ENCODE measurements at regions not wholly inside any gene's neighbourhood (a gene's known extent, or its start where the extent isn't known, plus 50 kb on each side); places are given as distances from the start of the nearest gene placed in this dataset.
A peak's percentile ranks its signal among the peaks of the same experiment; 100 is the strongest.

GRCh38 chr4:180745019-180745418, 1498.2 kb upstream of the TENM3 start:
- TF ChIP-seq CTCF (IDR thresholded peaks at IDR 0.05; ENCODE audit: low read depth, low read length), result no peak
- in situ Hi-C loops (cut with HindIII; ENCODE audit: low sequenced_read_pairs), result no loop called here
- H3K4me3 ChIP-seq (ENCODE audit: low read depth, low read length), result no peak overlapping the region
- DNase-seq (ENCODE audit: low read depth, low spot score), result no peak

GRCh38 chr4:180751009-180751408, 1492.2 kb upstream of the TENM3 start:
- no peak overlapping the region for H3K4me3 ChIP-seq (ENCODE audit: low read depth, low read length)
- DNase-seq (ENCODE audit: low read depth, low spot score), result peak; percentile 86
- in situ Hi-C loops (cut with HindIII; ENCODE audit: low sequenced_read_pairs), result no loop called here
- TF ChIP-seq CTCF (IDR thresholded peaks at IDR 0.05; ENCODE audit: low read depth, low read length), result no peak

- in situ Hi-C loops (cut with HindIII; ENCODE audit: low sequenced_read_pairs), result no loop called here
- no peak overlapping the region for H3K4me3 ChIP-seq (ENCODE audit: low read depth, low read length)
- no peak for DNase-seq (ENCODE audit: low read depth, low spot score)
- no peak for TF ChIP-seq CTCF (IDR thresholded peaks at IDR 0.05; ENCODE audit: low read depth, low read length)
Measured at GRCh38 chr4:180757927-180758326, 1485.3 kb upstream of the TENM3 start.

- in situ Hi-C loops (cut with HindIII; ENCODE audit: low sequenced_read_pairs), result no loop called here
- no peak overlapping the region for H3K4me3 ChIP-seq (ENCODE audit: low read depth, low read length)
Measured at GRCh38 chr4:180766045-180766444, 1477.2 kb upstream of the TENM3 start.

GRCh38 chr4:180766944-180767729, 1476.1 kb upstream of the TENM3 start:
- no peak for TF ChIP-seq CTCF (IDR thresholded peaks at IDR 0.05; ENCODE audit: low read depth, low read length)
- no peak overlapping the region for H3K4me3 ChIP-seq (ENCODE audit: low read depth, low read length)
- in situ Hi-C loops (cut with HindIII; ENCODE audit: low sequenced_read_pairs), result no loop called here
- DNase-seq (ENCODE audit: low read depth, low spot score), result no peak

More at GRCh38 chr4:180766045-180766444, 1477.2 kb upstream of the TENM3 start:
- no peak for DNase-seq (ENCODE audit: low read depth, low spot score)
- TF ChIP-seq CTCF (IDR thresholded peaks at IDR 0.05; ENCODE audit: low read depth, low read length), result no peak

GRCh38 chr4:180768610-180769009, 1474.6 kb upstream of the TENM3 start:
- no peak overlapping the region for H3K4me3 ChIP-seq (ENCODE audit: low read depth, low read length)
- in situ Hi-C loops (cut with HindIII; ENCODE audit: low sequenced_read_pairs), result no loop called here
- no peak for TF ChIP-seq CTCF (IDR thresholded peaks at IDR 0.05; ENCODE audit: low read depth, low read length)
- DNase-seq (ENCODE audit: low read depth, low spot score), result no peak

Data from astrocyte of the spinal cord (primary cell).